ENCODE measurements at regions not wholly inside any gene's neighbourhood (a gene's known extent, or its start where the extent isn't known, plus 50 kb on each side); places are given as distances from the start of the nearest gene placed in this dataset.
A peak's percentile ranks its signal among the peaks of the same experiment; 100 is the strongest.

DNA sequence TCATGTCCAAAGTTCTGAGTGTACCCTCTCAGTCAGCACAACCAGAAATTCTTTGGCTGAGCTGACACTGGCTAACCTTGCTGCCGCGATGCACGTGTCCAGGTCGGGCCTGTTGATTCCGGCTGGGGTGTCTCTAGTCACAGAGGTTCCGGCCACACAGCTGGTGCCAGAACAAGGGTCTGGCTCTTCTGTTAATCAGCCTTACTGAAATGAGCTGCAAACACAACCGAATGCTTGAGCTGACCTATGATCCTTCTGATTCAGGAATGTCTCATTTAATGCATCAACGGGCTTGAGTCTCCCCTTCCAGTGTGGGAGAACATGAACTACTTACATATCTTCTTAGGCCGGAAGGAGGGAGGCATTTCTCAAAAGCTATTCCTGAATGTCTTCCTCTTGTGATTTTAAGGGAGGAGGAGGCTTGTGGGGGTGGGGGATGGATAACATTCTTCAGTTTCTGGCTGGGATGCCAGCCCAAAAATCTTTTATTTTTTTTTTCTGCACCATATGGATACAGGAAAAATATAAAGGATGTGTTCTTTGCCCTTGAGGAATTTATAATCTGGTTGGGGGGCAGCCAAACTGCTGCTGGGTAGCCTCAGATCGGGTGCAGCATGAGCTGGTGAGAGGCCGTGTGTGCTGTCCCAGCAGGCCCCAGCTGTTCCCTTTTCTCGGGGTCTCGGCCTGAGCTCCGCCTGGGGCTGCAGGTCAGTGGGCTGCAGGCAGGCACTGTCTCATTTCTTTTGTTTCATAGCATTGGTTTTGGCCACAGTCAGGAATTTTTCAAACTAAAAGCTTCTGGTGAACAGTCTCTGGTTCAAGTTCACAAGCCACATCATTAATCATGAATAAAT, 319.1 kb upstream of the TBL1XR1 start (continued):
- TF ChIP-seq, protein P1, sequence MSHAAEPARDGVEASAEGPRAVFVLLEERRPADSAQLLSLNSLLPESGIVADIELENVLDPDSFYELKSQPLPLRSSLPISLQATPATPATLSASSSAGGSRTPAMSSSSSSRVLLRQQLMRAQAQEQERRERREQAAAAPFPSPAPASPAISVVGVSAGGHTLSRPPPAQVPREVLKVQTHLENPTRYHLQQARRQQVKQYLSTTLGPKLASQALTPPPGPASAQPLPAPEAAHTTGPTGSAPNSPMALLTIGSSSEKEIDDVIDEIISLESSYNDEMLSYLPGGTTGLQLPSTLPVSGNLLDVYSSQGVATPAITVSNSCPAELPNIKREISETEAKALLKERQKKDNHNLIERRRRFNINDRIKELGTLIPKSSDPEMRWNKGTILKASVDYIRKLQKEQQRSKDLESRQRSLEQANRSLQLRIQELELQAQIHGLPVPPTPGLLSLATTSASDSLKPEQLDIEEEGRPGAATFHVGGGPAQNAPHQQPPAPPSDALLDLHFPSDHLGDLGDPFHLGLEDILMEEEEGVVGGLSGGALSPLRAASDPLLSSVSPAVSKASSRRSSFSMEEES (CRISPR knock-in tag; IDR thresholded peaks at IDR 0.05) = peak; percentile 89
- TF ChIP-seq PAF1 (CRISPR knock-in tag; IDR thresholded peaks at IDR 0.05) (no peak), ELF4 (CRISPR knock-in tag; IDR thresholded peaks at IDR 0.05; ENCODE audit: borderline replicate concordance) (no peak), ZNF101 (CRISPR knock-in tag; IDR thresholded peaks at IDR 0.05; ENCODE audit: borderline replicate concordance, low read depth) (no peak), LCORL (IDR thresholded peaks at IDR 0.05) (no peak), LCORL (CRISPR knock-in tag; IDR thresholded peaks at IDR 0.05) (peak; percentile 24; the same call in 1 of the 2 replicates), ZSCAN22 (CRISPR knock-in tag; IDR thresholded peaks at IDR 0.05) (no peak), CBX2 (IDR thresholded peaks at IDR 0.05; ENCODE audit: low read depth, low read length) (no peak), CBX2 (CRISPR knock-in tag; IDR thresholded peaks at IDR 0.05; ENCODE audit: low read depth) (no peak), ZFP62 (CRISPR knock-in tag; IDR thresholded peaks at IDR 0.05) (no peak), PHF8 (CRISPR knock-in tag; IDR thresholded peaks at IDR 0.05) (0 out of 2 replicates have a peak, but pooled peaks have one; percentile 29), AGO2 (optimal IDR thresholded peaks at IDR 0.05; ENCODE audit: low read depth, low read length) (no peak), SRY (CRISPR knock-in tag; IDR thresholded peaks at IDR 0.05) (no peak), SMYD3 (CRISPR knock-in tag; IDR thresholded peaks at IDR 0.05) (peak; percentile 70; the same call in 1 of the 2 replicates), ZNF124 (CRISPR knock-in tag; IDR thresholded peaks at IDR 0.05) (no peak), RFX3 (CRISPR knock-in tag; IDR thresholded peaks at IDR 0.05) (no peak), ZEB1 (IDR thresholded peaks at IDR 0.05; ENCODE audit: insufficient replicate concordance, low read depth) (no peak), ZNF775 (CRISPR knock-in tag; IDR thresholded peaks at IDR 0.05; ENCODE audit: borderline replicate concordance) (no peak), MAFG (CRISPR knock-in tag; IDR thresholded peaks at IDR 0.05) (no peak), ZNF3 (CRISPR knock-in tag; IDR thresholded peaks at IDR 0.05) (no peak), ONECUT2 (CRISPR knock-in tag; IDR thresholded peaks at IDR 0.05) (no peak), JUNB (CRISPR knock-in tag; IDR thresholded peaks at IDR 0.05; ENCODE audit: borderline replicate concordance) (no peak)
- TF ChIP-seq, protein P2, sequence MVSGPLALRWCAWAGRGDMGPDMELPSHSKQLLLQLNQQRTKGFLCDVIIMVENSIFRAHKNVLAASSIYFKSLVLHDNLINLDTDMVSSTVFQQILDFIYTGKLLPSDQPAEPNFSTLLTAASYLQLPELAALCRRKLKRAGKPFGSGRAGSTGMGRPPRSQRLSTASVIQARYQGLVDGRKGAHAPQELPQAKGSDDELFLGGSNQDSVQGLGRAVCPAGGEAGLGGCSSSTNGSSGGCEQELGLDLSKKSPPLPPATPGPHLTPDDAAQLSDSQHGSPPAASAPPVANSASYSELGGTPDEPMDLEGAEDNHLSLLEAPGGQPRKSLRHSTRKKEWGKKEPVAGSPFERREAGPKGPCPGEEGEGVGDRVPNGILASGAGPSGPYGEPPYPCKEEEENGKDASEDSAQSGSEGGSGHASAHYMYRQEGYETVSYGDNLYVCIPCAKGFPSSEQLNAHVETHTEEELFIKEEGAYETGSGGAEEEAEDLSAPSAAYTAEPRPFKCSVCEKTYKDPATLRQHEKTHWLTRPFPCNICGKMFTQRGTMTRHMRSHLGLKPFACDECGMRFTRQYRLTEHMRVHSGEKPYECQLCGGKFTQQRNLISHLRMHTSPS (CRISPR knock-in tag; IDR thresholded peaks at IDR 0.05; ENCODE audit: low read depth) = no peak
- TF ChIP-seq, protein P3, sequence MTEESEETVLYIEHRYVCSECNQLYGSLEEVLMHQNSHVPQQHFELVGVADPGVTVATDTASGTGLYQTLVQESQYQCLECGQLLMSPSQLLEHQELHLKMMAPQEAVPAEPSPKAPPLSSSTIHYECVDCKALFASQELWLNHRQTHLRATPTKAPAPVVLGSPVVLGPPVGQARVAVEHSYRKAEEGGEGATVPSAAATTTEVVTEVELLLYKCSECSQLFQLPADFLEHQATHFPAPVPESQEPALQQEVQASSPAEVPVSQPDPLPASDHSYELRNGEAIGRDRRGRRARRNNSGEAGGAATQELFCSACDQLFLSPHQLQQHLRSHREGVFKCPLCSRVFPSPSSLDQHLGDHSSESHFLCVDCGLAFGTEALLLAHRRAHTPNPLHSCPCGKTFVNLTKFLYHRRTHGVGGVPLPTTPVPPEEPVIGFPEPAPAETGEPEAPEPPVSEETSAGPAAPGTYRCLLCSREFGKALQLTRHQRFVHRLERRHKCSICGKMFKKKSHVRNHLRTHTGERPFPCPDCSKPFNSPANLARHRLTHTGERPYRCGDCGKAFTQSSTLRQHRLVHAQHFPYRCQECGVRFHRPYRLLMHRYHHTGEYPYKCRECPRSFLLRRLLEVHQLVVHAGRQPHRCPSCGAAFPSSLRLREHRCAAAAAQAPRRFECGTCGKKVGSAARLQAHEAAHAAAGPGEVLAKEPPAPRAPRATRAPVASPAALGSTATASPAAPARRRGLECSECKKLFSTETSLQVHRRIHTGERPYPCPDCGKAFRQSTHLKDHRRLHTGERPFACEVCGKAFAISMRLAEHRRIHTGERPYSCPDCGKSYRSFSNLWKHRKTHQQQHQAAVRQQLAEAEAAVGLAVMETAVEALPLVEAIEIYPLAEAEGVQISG (CRISPR knock-in tag; IDR thresholded peaks at IDR 0.05) = peak; percentile 63
